MM.1S (cell line): ENCODE measurements at regions not wholly inside any gene's neighbourhood (a gene's known extent, or its start where the extent isn't known, plus 50 kb on each side); places are given as distances from the start of the nearest gene placed in this dataset.

Experiments used
- DNase-seq: peaks from one replicate; pipeline ENCODE4 v3.0.0-alpha.2; 2015
- H2AFZ ChIP-seq: fragments of 300-600 bp; sonication (generic); 2 replicates; pipeline ENCODE4 v1.6.0; 2016; ENCODE audit warnings: antibody characterized with exemption, low read length
- H3F3A ChIP-seq: fragments of 300-600 bp; sonication (generic); 2 replicates; pipeline ENCODE4 v1.6.1; 2016; ENCODE audit warnings: mild to moderate bottlenecking, antibody characterized with exemption, low read length, moderate library complexity, mixed read lengths; ENCODE audit not compliant: insufficient read depth
- H3K27ac ChIP-seq: fragments of 300-600 bp; sonication (generic); 2 replicates; pipeline ENCODE4 v1.5.1; 2016; ENCODE audit warnings: mild to moderate bottlenecking, low read length
- H3K27me3 ChIP-seq: fragments of 300-600 bp; sonication (generic); replicated peaks from 2 replicates; pipeline ENCODE4 v1.6.0; 2016; ENCODE audit warnings: low read length; ENCODE audit not compliant: insufficient read depth
- H3K36me3 ChIP-seq: fragments of 300-600 bp; sonication (generic); replicated peaks from 2 replicates; pipeline ENCODE4 v1.6.1; 2016; ENCODE audit warnings: mild to moderate bottlenecking, low read length, mixed read lengths; ENCODE audit not compliant: insufficient read depth
- H3K4me1 ChIP-seq: fragments of 300-600 bp; sonication (generic); 2 replicates; pipeline ENCODE4 v1.6.1; 2016; ENCODE audit warnings: low read length, mixed read lengths
- H3K4me2 ChIP-seq: fragments of 300-600 bp; sonication (generic); 2 replicates; pipeline ENCODE4 v1.6.0; 2016; ENCODE audit warnings: low read depth, low read length
- H3K4me3 ChIP-seq: fragments of 300-600 bp; sonication (generic); 2 replicates; pipeline ENCODE4 v1.5.1; 2016; ENCODE audit warnings: low read length, mixed read lengths
- H3K79me2 ChIP-seq: fragments of 300-600 bp; sonication (generic); 2 replicates; pipeline ENCODE4 v1.6.1; 2016; ENCODE audit warnings: mixed run types, low read length, mixed read lengths
- H3K9ac ChIP-seq: fragments of 300-600 bp; sonication (generic); 2 replicates; pipeline ENCODE4 v1.6.1; 2016; ENCODE audit warnings: low read length, mixed read lengths
- H3K9me2 ChIP-seq: fragments of 300-600 bp; sonication (generic); replicated peaks from 2 replicates; pipeline ENCODE4 v1.6.1; 2016; ENCODE audit warnings: mild to moderate bottlenecking, low read length, mixed read lengths; ENCODE audit not compliant: insufficient read depth
- H3K9me3 ChIP-seq: fragments of 300-600 bp; sonication (generic); replicated peaks from 2 replicates; pipeline ENCODE4 v1.6.1; 2016; ENCODE audit warnings: mild to moderate bottlenecking, low read length, mixed read lengths; ENCODE audit not compliant: insufficient read depth
- H4K20me1 ChIP-seq: fragments of 300-600 bp; sonication (generic); 2 replicates; pipeline ENCODE4 v1.6.1; 2016; ENCODE audit warnings: mild to moderate bottlenecking, low read length, moderate library complexity, mixed read lengths; ENCODE audit not compliant: insufficient read depth
- CTCF ChIP-seq: fragments of 300-600 bp; sonication (generic); IDR thresholded peaks from 2 replicates; pipeline ENCODE4 v1.5.1; 2016; ENCODE audit warnings: antibody characterized with exemption, low read length, mixed read lengths
- EZH2 ChIP-seq: fragments of 300-600 bp; sonication (generic); optimal IDR thresholded peaks from 2 replicates; pipeline ENCODE3; 2017; ENCODE audit warnings: low read depth, mild to moderate bottlenecking, antibody characterized with exemption, low read length, mixed read lengths
- EZH2phosphoT487 ChIP-seq: fragments of 300-600 bp; sonication (generic); IDR thresholded peaks from 2 replicates; pipeline ENCODE4 v1.6.1; 2018; ENCODE audit warnings: antibody characterized with exemption, low read length

GRCh38 chr7:152998420-152998819, 238.9 kb downstream of the ACTR3B start:
- H3K9ac ChIP-seq, result no peak overlapping the region
- H4K20me1 ChIP-seq, result no peaks in the 10 kb centered on the region
- no peak overlapping the region for H2AFZ ChIP-seq
- H3K9me3 ChIP-seq, result no peaks in the 10 kb centered on the region
- no peak overlapping the region for H3K4me2 ChIP-seq
- H3K9me2 ChIP-seq, result no peaks in the 10 kb centered on the region
- no peaks in the 10 kb centered on the region for H3K27me3 ChIP-seq
- TF ChIP-seq EZH2phosphoT487 (no peak), EZH2 (no peak), CTCF (no peak)
- H3K36me3 ChIP-seq, result no peaks in the 10 kb centered on the region
- H3K4me3 ChIP-seq, result no peak overlapping the region
- DNase-seq, result no peak
- H3F3A ChIP-seq, result no peaks in the 10 kb centered on the region
- no peaks in the 10 kb centered on the region for H3K79me2 ChIP-seq
- no peak overlapping the region for H3K27ac ChIP-seq
- H3K4me1 ChIP-seq, result no peaks in the 10 kb centered on the region

GRCh38 chr7:153002115-153002514, 242.6 kb downstream of the ACTR3B start:
- Histone ChIP-seq H3K79me2 (no peaks in the 10 kb centered on the region), H4K20me1 (no peaks in the 10 kb centered on the region), H3K36me3 (no peaks in the 10 kb centered on the region), H3K9me3 (no peaks in the 10 kb centered on the region), H3K9me2 (no peaks in the 10 kb centered on the region), H2AFZ (no peak overlapping the region), H3K9ac (no peak overlapping the region), H3K4me1 (no peaks in the 10 kb centered on the region), H3K27ac (no peak overlapping the region), H3K27me3 (no peaks in the 10 kb centered on the region), H3F3A (no peaks in the 10 kb centered on the region), H3K4me2 (no peak overlapping the region), H3K4me3 (no peak overlapping the region)
- DNase-seq, result no peak
- TF ChIP-seq CTCF (no peak), EZH2phosphoT487 (no peak), EZH2 (no peak)

GRCh38 chr7:153002572-153002971, 243.0 kb downstream of the ACTR3B start:
- Histone ChIP-seq H2AFZ (no peak overlapping the region), H3F3A (no peaks in the 10 kb centered on the region), H3K9me2 (no peaks in the 10 kb centered on the region), H3K79me2 (no peaks in the 10 kb centered on the region), H3K9ac (no peak overlapping the region), H3K4me3 (no peak overlapping the region), H3K9me3 (no peaks in the 10 kb centered on the region), H3K27me3 (no peaks in the 10 kb centered on the region), H3K36me3 (no peaks in the 10 kb centered on the region), H4K20me1 (no peaks in the 10 kb centered on the region), H3K4me1 (no peaks in the 10 kb centered on the region), H3K4me2 (no peak overlapping the region), H3K27ac (no peak overlapping the region)
- no peak for DNase-seq
- TF ChIP-seq CTCF (no peak), EZH2 (no peak), EZH2phosphoT487 (no peak)
